ENCODE measurements at regions not wholly inside any gene's neighbourhood (a gene's known extent, or its start where the extent isn't known, plus 50 kb on each side); places are given as distances from the start of the nearest gene placed in this dataset.

DNA sequence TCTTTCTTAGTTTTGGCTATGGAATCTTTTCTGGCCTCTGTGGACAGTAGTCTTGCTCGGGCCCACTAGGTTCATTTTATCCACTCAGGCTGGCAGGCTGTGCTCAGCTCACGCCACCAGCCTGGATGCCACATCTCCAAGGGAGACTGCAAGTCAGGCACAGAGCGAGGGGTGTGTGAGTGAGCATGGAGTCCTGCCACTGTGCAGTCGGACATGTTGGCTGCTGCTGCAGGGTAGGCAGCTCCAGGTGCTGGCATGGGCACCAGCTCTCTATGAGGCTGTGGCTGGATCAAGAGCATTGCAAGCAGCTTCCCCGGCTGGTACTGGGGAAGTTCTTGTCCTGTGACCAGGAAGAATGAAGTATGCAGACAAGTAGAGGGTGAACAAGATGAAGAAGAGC, 158.9 kb downstream of the PCTP start:
- TF ChIP-seq, protein P1, sequence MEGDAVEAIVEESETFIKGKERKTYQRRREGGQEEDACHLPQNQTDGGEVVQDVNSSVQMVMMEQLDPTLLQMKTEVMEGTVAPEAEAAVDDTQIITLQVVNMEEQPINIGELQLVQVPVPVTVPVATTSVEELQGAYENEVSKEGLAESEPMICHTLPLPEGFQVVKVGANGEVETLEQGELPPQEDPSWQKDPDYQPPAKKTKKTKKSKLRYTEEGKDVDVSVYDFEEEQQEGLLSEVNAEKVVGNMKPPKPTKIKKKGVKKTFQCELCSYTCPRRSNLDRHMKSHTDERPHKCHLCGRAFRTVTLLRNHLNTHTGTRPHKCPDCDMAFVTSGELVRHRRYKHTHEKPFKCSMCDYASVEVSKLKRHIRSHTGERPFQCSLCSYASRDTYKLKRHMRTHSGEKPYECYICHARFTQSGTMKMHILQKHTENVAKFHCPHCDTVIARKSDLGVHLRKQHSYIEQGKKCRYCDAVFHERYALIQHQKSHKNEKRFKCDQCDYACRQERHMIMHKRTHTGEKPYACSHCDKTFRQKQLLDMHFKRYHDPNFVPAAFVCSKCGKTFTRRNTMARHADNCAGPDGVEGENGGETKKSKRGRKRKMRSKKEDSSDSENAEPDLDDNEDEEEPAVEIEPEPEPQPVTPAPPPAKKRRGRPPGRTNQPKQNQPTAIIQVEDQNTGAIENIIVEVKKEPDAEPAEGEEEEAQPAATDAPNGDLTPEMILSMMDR (IDR thresholded peaks at IDR 0.05; ENCODE audit: poor library complexity): no peak
- no peak for TF ChIP-seq EZH2 (IDR thresholded peaks at IDR 0.05; ENCODE audit: borderline replicate concordance)
